ENCODE measurements at regions not wholly inside any gene's neighbourhood (a gene's known extent, or its start where the extent isn't known, plus 50 kb on each side); places are given as distances from the start of the nearest gene placed in this dataset.

- Histone ChIP-seq H3K27me3 (ENCODE audit: insufficient read depth, low read length) (no peaks in the 10 kb centered on the region), H3K4me2 (ENCODE audit: insufficient read depth, low read length) (no peak overlapping the region), H3K27ac (ENCODE audit: low read depth, low read length) (no peak overlapping the region), H3K4me3 (ENCODE audit: insufficient read depth, low read length) (no peak overlapping the region), H3K79me2 (ENCODE audit: insufficient read depth, low read length) (no peaks in the 10 kb centered on the region), H3K4me1 (ENCODE audit: insufficient read depth, low read length) (no peaks in the 10 kb centered on the region), H3K9me3 (ENCODE audit: low read depth, low read length) (no peaks in the 10 kb centered on the region), H3K36me3 (ENCODE audit: insufficient read depth, low read length) (no peaks in the 10 kb centered on the region), H2AFZ (ENCODE audit: low read length) (no peak overlapping the region), H4K20me1 (ENCODE audit: insufficient read depth, low read length) (no peaks in the 10 kb centered on the region)
- DNase-seq (ENCODE audit: insufficient read length, low spot score, missing footprints), result no peak
- no peak for TF ChIP-seq CTCF (IDR thresholded peaks at IDR 0.05; ENCODE audit: extremely low read depth, low read depth, low read length)
Measured at GRCh38 chr4:96390404-96390803, 550.5 kb downstream of the PDHA2 start.

- H3K79me2 ChIP-seq (ENCODE audit: insufficient read depth, low read length), result no peaks in the 10 kb centered on the region
- H2AFZ ChIP-seq (ENCODE audit: low read length), result no peak overlapping the region
- H3K9me3 ChIP-seq (ENCODE audit: low read depth, low read length), result no peaks in the 10 kb centered on the region
- no peaks in the 10 kb centered on the region for H3K27me3 ChIP-seq (ENCODE audit: insufficient read depth, low read length)
- H4K20me1 ChIP-seq (ENCODE audit: insufficient read depth, low read length), result no peaks in the 10 kb centered on the region
- no peak overlapping the region for H3K4me3 ChIP-seq (ENCODE audit: insufficient read depth, low read length)
- TF ChIP-seq CTCF (IDR thresholded peaks at IDR 0.05; ENCODE audit: extremely low read depth, low read depth, low read length), result no peak
- no peaks in the 10 kb centered on the region for H3K4me1 ChIP-seq (ENCODE audit: insufficient read depth, low read length)
- no peak overlapping the region for H3K27ac ChIP-seq (ENCODE audit: low read depth, low read length)
- no peaks in the 10 kb centered on the region for H3K36me3 ChIP-seq (ENCODE audit: insufficient read depth, low read length)
- H3K4me2 ChIP-seq (ENCODE audit: insufficient read depth, low read length), result no peak overlapping the region
- no peak for DNase-seq (ENCODE audit: insufficient read length, low spot score, missing footprints)
Measured at GRCh38 chr4:96395747-96396146, 555.9 kb downstream of the PDHA2 start.

GRCh38 chr4:96406742-96407141 is 566.8 kb downstream of the PDHA2 start:
- H3K79me2 ChIP-seq (ENCODE audit: insufficient read depth, low read length), result no peaks in the 10 kb centered on the region
- H4K20me1 ChIP-seq (ENCODE audit: insufficient read depth, low read length), result no peaks in the 10 kb centered on the region
- no peaks in the 10 kb centered on the region for H3K4me1 ChIP-seq (ENCODE audit: insufficient read depth, low read length)
- no peak overlapping the region for H3K27ac ChIP-seq (ENCODE audit: low read depth, low read length)
- no peak overlapping the region for H3K4me3 ChIP-seq (ENCODE audit: insufficient read depth, low read length)
- no peak for DNase-seq (ENCODE audit: insufficient read length, low spot score, missing footprints)
- no peak for TF ChIP-seq CTCF (IDR thresholded peaks at IDR 0.05; ENCODE audit: extremely low read depth, low read depth, low read length)
- no peaks in the 10 kb centered on the region for H3K9me3 ChIP-seq (ENCODE audit: low read depth, low read length)
- H3K4me2 ChIP-seq (ENCODE audit: insufficient read depth, low read length), result no peak overlapping the region
- H3K36me3 ChIP-seq (ENCODE audit: insufficient read depth, low read length), result no peaks in the 10 kb centered on the region
- no peaks in the 10 kb centered on the region for H3K27me3 ChIP-seq (ENCODE audit: insufficient read depth, low read length)
- no peak overlapping the region for H2AFZ ChIP-seq (ENCODE audit: low read length)

- Histone ChIP-seq H3K4me2 (ENCODE audit: insufficient read depth, low read length) (no peak overlapping the region), H4K20me1 (ENCODE audit: insufficient read depth, low read length) (no peaks in the 10 kb centered on the region), H2AFZ (ENCODE audit: low read length) (no peak overlapping the region), H3K36me3 (ENCODE audit: insufficient read depth, low read length) (no peaks in the 10 kb centered on the region), H3K9me3 (ENCODE audit: low read depth, low read length) (no peaks in the 10 kb centered on the region), H3K27ac (ENCODE audit: low read depth, low read length) (no peak overlapping the region), H3K79me2 (ENCODE audit: insufficient read depth, low read length) (no peaks in the 10 kb centered on the region), H3K4me1 (ENCODE audit: insufficient read depth, low read length) (no peaks in the 10 kb centered on the region), H3K4me3 (ENCODE audit: insufficient read depth, low read length) (no peak overlapping the region), H3K27me3 (ENCODE audit: insufficient read depth, low read length) (no peaks in the 10 kb centered on the region)
- DNase-seq (ENCODE audit: insufficient read length, low spot score, missing footprints), result no peak
- no peak for TF ChIP-seq CTCF (IDR thresholded peaks at IDR 0.05; ENCODE audit: extremely low read depth, low read depth, low read length)
Measured at GRCh38 chr4:96407225-96407624, 567.3 kb downstream of the PDHA2 start.
